WTC11 (cell line): ENCODE measurements at regions not wholly inside any gene's neighbourhood (a gene's known extent, or its start where the extent isn't known, plus 50 kb on each side); places are given as distances from the start of the nearest gene placed in this dataset.

Experiments used
- ATAC-seq: fragments of 200-7000 bp; cut with Tn5 transposase; 2 replicates; pipeline ENCODE4 v1.10.0; 2021; ENCODE audit warnings: mild to moderate bottlenecking, moderate library complexity
- CTCF ChIA-PET: fragments of 300-600 bp; sonication (Branson Sonifier 250); formaldehyde crosslinking; loops from one replicate; lab custom pipeline; 2021; ENCODE audit warnings: antibody characterized with exemption; lab: Charles Lee
- POLR2A ChIA-PET: fragments of 350-600 bp; sonication (Branson Sonifier 250); formaldehyde crosslinking; loops from one replicate; lab custom pipeline; 2021; ENCODE audit warnings: antibody characterized with exemption; lab: Charles Lee
- DNase-seq: peaks from one replicate; pipeline ENCODE4 v3.0.0; 2021; ENCODE audit warnings: low spot score
- H3K27ac Mint-ChIP-seq: 2 replicates; pipeline ENCODE4 v1.8.0; 2021; ENCODE audit warnings: mixed read lengths
- H3K27me3 Mint-ChIP-seq: 2 replicates; pipeline ENCODE4 v1.8.0; 2021; ENCODE audit warnings: low read depth, mild to moderate bottlenecking, moderate library complexity, mixed read lengths
- H3K36me3 Mint-ChIP-seq: 2 replicates; pipeline ENCODE4 v1.8.0; 2021; ENCODE audit warnings: mixed read lengths
- H3K4me1 Mint-ChIP-seq: 2 replicates; pipeline ENCODE4 v1.8.0; 2022; ENCODE audit warnings: mixed read lengths
- H3K4me3 Mint-ChIP-seq: 2 replicates; pipeline ENCODE4 v1.8.0; 2021; ENCODE audit warnings: mild to moderate bottlenecking, moderate library complexity, mixed read lengths
- H3K9me3 Mint-ChIP-seq: 2 replicates; pipeline ENCODE4 v1.8.0; 2021; ENCODE audit warnings: mixed read lengths
- CBFB ChIP-seq: sonication (generic); formaldehyde crosslinking; IDR thresholded peaks from 2 replicates; pipeline ENCODE4 v1.8.1; 2022; ENCODE audit warnings: mild to moderate bottlenecking, low read depth, missing genetic modification reagents
- GRHL2 ChIP-seq: fragments of 250-450 bp; sonication (Bioruptor Pico); IDR thresholded peaks from 2 replicates; pipeline ENCODE4 v1.8.0; 2022; ENCODE audit warnings: mild to moderate bottlenecking, moderate library complexity; ENCODE audit not compliant: insufficient replicate concordance, severe bottlenecking
- TEAD1 ChIP-seq: sonication (generic); formaldehyde crosslinking; IDR thresholded peaks from 2 replicates; pipeline ENCODE4 v1.8.0; 2022; ENCODE audit warnings: mild to moderate bottlenecking, missing genetic modification reagents
- ZNF263 ChIP-seq: sonication (generic); formaldehyde crosslinking; IDR thresholded peaks from 2 replicates; pipeline ENCODE4 v1.8.1; 2022; ENCODE audit warnings: low read depth, mild to moderate bottlenecking, moderate library complexity, missing genetic modification reagents
- TF ChIP-seq, protein P1 (sequence below): sonication (generic); formaldehyde crosslinking; IDR thresholded peaks from 2 replicates; pipeline ENCODE4 v1.8.1; 2022; ENCODE audit warnings: low read depth, missing genetic modification reagents, borderline replicate concordance
- TF ChIP-seq, protein P2 (sequence below): sonication (generic); formaldehyde crosslinking; IDR thresholded peaks from 2 replicates; pipeline ENCODE4 v1.8.0; 2022; ENCODE audit warnings: mild to moderate bottlenecking, missing genetic modification reagents
- TF ChIP-seq, protein P3 (sequence below): fragments of 250-450 bp; sonication (Bioruptor Pico); IDR thresholded peaks from 2 replicates; pipeline ENCODE4 v1.9.0; 2021; ENCODE audit warnings: mild to moderate bottlenecking, borderline replicate concordance
- TF ChIP-seq, protein P4 (sequence below): fragments of 250-450 bp; sonication (Bioruptor Pico); IDR thresholded peaks from 2 replicates; pipeline ENCODE4 v1.9.0; 2021; ENCODE audit warnings: mild to moderate bottlenecking
- TF ChIP-seq, protein P5 (sequence below): sonication (generic); formaldehyde crosslinking; IDR thresholded peaks from 2 replicates; pipeline ENCODE4 v1.8.1; 2023; ENCODE audit warnings: mild to moderate bottlenecking, missing genetic modification reagents, moderate library complexity
- TF ChIP-seq, protein P6 (sequence below): fragments of 250-450 bp; sonication (Bioruptor Pico); IDR thresholded peaks from 2 replicates; pipeline ENCODE4 v1.8.0; 2021; ENCODE audit warnings: mild to moderate bottlenecking
- TF ChIP-seq, protein P7 (sequence below): sonication (generic); formaldehyde crosslinking; IDR thresholded peaks from 2 replicates; pipeline ENCODE4 v1.8.1; 2022; ENCODE audit warnings: mild to moderate bottlenecking, moderate library complexity, missing genetic modification reagents
- TF ChIP-seq, protein P8 (sequence below): sonication (generic); formaldehyde crosslinking; IDR thresholded peaks from 2 replicates; pipeline ENCODE4 v1.8.1; 2023; ENCODE audit warnings: mild to moderate bottlenecking, missing genetic modification reagents, borderline replicate concordance
- TF ChIP-seq, protein P9 (sequence below): sonication (generic); formaldehyde crosslinking; conservative IDR thresholded peaks from 2 replicates; pipeline ENCODE4 v1.8.1; 2023; ENCODE audit warnings: mild to moderate bottlenecking, low read depth, missing genetic modification reagents, moderate library complexity

DNA sequence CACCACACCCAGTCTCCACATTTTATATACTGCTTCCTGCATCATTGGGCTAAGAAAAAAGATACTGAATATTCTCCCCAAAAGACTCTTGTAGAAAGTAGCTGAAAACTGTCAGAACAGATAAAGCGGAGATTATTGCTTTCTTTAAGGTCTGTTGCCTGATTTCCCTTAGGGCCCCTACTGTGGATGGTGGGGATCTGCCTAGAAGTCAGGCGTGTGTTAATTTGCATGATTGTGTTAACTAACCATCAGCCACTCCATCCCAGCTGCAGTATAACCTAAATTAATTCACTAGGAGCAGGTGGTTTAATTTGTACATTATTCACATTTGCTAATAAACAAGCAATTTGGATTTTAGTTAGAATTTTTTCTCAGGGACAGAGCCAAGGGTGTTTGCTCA is 360.3 kb downstream of the FBXW7 start:
- CTCF ChIA-PET, result interaction anchor here (0.7 kb wide), 1 partner anchor 168 kb away, joined by 3 read pairs; no protein-coding TSS in a partner anchor

DNA sequence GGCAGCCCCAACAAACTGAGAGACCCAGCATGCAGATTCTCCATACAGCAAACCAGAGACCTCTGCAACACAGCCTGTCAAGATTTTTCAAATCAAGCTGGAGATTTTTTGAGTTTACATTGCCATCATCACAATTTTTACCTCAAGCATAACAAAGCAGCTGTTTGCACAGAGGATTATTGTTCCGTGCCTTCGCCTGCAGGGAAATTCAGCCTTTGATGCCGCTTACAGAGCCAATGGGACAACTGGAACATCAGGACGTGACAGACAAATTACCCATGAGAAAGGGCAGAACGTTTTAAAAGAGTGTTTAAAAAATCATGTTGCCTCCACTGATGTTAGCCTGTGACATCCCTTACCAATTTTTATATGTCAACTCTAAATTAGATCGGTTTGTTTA is 363.7 kb downstream of the FBXW7 start:
- TF ChIP-seq, protein P1, sequence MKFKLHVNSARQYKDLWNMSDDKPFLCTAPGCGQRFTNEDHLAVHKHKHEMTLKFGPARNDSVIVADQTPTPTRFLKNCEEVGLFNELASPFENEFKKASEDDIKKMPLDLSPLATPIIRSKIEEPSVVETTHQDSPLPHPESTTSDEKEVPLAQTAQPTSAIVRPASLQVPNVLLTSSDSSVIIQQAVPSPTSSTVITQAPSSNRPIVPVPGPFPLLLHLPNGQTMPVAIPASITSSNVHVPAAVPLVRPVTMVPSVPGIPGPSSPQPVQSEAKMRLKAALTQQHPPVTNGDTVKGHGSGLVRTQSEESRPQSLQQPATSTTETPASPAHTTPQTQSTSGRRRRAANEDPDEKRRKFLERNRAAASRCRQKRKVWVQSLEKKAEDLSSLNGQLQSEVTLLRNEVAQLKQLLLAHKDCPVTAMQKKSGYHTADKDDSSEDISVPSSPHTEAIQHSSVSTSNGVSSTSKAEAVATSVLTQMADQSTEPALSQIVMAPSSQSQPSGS (CRISPR knock-in tag), result no peak
- no peak for TF ChIP-seq ZNF263 (CRISPR knock-in tag)
- no peak for TF ChIP-seq GRHL2 (CRISPR knock-in tag)
- TF ChIP-seq, protein P2, sequence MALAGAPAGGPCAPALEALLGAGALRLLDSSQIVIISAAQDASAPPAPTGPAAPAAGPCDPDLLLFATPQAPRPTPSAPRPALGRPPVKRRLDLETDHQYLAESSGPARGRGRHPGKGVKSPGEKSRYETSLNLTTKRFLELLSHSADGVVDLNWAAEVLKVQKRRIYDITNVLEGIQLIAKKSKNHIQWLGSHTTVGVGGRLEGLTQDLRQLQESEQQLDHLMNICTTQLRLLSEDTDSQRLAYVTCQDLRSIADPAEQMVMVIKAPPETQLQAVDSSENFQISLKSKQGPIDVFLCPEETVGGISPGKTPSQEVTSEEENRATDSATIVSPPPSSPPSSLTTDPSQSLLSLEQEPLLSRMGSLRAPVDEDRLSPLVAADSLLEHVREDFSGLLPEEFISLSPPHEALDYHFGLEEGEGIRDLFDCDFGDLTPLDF (CRISPR knock-in tag), result no peak
- CTCF ChIA-PET, result no interaction called here
- ATAC-seq (no peak), DNase-seq (no peak)
- Mint-ChIP-seq H3K27me3 (no peaks in the 10 kb centered on the region), H3K4me3 (no peak overlapping the region), H3K27ac (no peak overlapping the region), H3K4me1 (peaks cover 10% of the 10 kb centered on the region), H3K9me3 (no peaks in the 10 kb centered on the region), H3K36me3 (no peaks in the 10 kb centered on the region)
- POLR2A ChIA-PET, result no interaction called here

More for the DNA sequence above, 360.3 kb downstream of the FBXW7 start:
- H3K4me1 Mint-ChIP-seq, result no peaks in the 10 kb centered on the region
- 0 out of 2 replicates have a peak, but pooled peaks cover 4% of the 10 kb centered on the region for H3K9me3 Mint-ChIP-seq
- no peaks in the 10 kb centered on the region for H3K36me3 Mint-ChIP-seq
- H3K4me3 Mint-ChIP-seq, result no peak overlapping the region
- ATAC-seq (no peak), DNase-seq (no peak)
- no peak overlapping the region for H3K27ac Mint-ChIP-seq
- no peaks in the 10 kb centered on the region for H3K27me3 Mint-ChIP-seq
- POLR2A ChIA-PET, result interaction anchor here (0.7 kb wide), 1 partner anchor 437 kb away, joined by 6 read pairs; no protein-coding TSS in a partner anchor
- TF ChIP-seq, protein P3, sequence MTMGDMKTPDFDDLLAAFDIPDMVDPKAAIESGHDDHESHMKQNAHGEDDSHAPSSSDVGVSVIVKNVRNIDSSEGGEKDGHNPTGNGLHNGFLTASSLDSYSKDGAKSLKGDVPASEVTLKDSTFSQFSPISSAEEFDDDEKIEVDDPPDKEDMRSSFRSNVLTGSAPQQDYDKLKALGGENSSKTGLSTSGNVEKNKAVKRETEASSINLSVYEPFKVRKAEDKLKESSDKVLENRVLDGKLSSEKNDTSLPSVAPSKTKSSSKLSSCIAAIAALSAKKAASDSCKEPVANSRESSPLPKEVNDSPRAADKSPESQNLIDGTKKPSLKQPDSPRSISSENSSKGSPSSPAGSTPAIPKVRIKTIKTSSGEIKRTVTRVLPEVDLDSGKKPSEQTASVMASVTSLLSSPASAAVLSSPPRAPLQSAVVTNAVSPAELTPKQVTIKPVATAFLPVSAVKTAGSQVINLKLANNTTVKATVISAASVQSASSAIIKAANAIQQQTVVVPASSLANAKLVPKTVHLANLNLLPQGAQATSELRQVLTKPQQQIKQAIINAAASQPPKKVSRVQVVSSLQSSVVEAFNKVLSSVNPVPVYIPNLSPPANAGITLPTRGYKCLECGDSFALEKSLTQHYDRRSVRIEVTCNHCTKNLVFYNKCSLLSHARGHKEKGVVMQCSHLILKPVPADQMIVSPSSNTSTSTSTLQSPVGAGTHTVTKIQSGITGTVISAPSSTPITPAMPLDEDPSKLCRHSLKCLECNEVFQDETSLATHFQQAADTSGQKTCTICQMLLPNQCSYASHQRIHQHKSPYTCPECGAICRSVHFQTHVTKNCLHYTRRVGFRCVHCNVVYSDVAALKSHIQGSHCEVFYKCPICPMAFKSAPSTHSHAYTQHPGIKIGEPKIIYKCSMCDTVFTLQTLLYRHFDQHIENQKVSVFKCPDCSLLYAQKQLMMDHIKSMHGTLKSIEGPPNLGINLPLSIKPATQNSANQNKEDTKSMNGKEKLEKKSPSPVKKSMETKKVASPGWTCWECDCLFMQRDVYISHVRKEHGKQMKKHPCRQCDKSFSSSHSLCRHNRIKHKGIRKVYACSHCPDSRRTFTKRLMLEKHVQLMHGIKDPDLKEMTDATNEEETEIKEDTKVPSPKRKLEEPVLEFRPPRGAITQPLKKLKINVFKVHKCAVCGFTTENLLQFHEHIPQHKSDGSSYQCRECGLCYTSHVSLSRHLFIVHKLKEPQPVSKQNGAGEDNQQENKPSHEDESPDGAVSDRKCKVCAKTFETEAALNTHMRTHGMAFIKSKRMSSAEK (CRISPR knock-in tag), result no peak
- TF ChIP-seq, protein P4, sequence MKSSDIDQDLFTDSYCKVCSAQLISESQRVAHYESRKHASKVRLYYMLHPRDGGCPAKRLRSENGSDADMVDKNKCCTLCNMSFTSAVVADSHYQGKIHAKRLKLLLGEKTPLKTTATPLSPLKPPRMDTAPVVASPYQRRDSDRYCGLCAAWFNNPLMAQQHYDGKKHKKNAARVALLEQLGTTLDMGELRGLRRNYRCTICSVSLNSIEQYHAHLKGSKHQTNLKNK (CRISPR knock-in tag), result no peak
- TF ChIP-seq, protein P5, sequence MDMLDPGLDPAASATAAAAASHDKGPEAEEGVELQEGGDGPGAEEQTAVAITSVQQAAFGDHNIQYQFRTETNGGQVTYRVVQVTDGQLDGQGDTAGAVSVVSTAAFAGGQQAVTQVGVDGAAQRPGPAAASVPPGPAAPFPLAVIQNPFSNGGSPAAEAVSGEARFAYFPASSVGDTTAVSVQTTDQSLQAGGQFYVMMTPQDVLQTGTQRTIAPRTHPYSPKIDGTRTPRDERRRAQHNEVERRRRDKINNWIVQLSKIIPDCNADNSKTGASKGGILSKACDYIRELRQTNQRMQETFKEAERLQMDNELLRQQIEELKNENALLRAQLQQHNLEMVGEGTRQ, result no peak
- TF ChIP-seq, protein P6, sequence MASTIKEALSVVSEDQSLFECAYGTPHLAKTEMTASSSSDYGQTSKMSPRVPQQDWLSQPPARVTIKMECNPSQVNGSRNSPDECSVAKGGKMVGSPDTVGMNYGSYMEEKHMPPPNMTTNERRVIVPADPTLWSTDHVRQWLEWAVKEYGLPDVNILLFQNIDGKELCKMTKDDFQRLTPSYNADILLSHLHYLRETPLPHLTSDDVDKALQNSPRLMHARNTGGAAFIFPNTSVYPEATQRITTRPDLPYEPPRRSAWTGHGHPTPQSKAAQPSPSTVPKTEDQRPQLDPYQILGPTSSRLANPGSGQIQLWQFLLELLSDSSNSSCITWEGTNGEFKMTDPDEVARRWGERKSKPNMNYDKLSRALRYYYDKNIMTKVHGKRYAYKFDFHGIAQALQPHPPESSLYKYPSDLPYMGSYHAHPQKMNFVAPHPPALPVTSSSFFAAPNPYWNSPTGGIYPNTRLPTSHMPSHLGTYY (CRISPR knock-in tag), result no peak
- TF ChIP-seq, protein P7, sequence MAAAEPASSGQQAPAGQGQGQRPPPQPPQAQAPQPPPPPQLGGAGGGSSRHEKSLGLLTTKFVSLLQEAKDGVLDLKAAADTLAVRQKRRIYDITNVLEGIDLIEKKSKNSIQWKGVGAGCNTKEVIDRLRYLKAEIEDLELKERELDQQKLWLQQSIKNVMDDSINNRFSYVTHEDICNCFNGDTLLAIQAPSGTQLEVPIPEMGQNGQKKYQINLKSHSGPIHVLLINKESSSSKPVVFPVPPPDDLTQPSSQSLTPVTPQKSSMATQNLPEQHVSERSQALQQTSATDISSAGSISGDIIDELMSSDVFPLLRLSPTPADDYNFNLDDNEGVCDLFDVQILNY (CRISPR knock-in tag), result no peak

DNA sequence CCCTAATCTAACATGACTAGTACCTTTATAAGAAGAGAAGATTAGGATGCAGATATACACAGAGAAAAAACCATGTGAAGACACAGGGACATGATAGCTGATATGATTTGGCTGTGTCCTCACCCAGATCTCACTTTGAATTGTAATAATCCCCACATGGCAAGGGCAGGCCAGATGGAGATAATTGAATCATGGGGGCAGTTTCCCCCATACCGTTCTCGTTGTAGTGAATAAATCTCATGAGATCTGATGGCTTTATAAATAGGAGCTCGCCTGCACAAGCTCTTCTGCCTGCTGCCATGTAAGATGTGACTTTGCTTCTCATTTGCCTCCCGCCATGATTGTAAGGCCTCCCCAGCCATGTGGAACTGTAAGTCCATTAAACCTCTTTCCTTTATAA is 364.3 kb downstream of the FBXW7 start:
- ChIA-PET POLR2A (no interaction called here), CTCF (no interaction called here)
- H3K36me3 Mint-ChIP-seq, result no peaks in the 10 kb centered on the region
- DNase-seq (no peak), ATAC-seq (no peak)
- H3K27me3 Mint-ChIP-seq, result no peaks in the 10 kb centered on the region
- H3K27ac Mint-ChIP-seq, result no peak overlapping the region
- H3K9me3 Mint-ChIP-seq, result no peaks in the 10 kb centered on the region
- H3K4me1 Mint-ChIP-seq, result peaks cover 10% of the 10 kb centered on the region
- no peak overlapping the region for H3K4me3 Mint-ChIP-seq
- TF ChIP-seq, protein P8, sequence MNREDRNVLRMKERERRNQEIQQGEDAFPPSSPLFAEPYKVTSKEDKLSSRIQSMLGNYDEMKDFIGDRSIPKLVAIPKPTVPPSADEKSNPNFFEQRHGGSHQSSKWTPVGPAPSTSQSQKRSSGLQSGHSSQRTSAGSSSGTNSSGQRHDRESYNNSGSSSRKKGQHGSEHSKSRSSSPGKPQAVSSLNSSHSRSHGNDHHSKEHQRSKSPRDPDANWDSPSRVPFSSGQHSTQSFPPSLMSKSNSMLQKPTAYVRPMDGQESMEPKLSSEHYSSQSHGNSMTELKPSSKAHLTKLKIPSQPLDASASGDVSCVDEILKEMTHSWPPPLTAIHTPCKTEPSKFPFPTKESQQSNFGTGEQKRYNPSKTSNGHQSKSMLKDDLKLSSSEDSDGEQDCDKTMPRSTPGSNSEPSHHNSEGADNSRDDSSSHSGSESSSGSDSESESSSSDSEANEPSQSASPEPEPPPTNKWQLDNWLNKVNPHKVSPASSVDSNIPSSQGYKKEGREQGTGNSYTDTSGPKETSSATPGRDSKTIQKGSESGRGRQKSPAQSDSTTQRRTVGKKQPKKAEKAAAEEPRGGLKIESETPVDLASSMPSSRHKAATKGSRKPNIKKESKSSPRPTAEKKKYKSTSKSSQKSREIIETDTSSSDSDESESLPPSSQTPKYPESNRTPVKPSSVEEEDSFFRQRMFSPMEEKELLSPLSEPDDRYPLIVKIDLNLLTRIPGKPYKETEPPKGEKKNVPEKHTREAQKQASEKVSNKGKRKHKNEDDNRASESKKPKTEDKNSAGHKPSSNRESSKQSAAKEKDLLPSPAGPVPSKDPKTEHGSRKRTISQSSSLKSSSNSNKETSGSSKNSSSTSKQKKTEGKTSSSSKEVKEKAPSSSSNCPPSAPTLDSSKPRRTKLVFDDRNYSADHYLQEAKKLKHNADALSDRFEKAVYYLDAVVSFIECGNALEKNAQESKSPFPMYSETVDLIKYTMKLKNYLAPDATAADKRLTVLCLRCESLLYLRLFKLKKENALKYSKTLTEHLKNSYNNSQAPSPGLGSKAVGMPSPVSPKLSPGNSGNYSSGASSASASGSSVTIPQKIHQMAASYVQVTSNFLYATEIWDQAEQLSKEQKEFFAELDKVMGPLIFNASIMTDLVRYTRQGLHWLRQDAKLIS (CRISPR knock-in tag), result no peak
- TF ChIP-seq CBFB (CRISPR knock-in tag), result no peak
- TF ChIP-seq, protein P9, sequence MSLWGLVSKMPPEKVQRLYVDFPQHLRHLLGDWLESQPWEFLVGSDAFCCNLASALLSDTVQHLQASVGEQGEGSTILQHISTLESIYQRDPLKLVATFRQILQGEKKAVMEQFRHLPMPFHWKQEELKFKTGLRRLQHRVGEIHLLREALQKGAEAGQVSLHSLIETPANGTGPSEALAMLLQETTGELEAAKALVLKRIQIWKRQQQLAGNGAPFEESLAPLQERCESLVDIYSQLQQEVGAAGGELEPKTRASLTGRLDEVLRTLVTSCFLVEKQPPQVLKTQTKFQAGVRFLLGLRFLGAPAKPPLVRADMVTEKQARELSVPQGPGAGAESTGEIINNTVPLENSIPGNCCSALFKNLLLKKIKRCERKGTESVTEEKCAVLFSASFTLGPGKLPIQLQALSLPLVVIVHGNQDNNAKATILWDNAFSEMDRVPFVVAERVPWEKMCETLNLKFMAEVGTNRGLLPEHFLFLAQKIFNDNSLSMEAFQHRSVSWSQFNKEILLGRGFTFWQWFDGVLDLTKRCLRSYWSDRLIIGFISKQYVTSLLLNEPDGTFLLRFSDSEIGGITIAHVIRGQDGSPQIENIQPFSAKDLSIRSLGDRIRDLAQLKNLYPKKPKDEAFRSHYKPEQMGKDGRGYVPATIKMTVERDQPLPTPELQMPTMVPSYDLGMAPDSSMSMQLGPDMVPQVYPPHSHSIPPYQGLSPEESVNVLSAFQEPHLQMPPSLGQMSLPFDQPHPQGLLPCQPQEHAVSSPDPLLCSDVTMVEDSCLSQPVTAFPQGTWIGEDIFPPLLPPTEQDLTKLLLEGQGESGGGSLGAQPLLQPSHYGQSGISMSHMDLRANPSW (CRISPR knock-in tag), result no peak
- TF ChIP-seq TEAD1 (CRISPR knock-in tag), result no peak
